ENCODE measurements at regions not wholly inside any gene's neighbourhood (a gene's known extent, or its start where the extent isn't known, plus 50 kb on each side); places are given as distances from the start of the nearest gene placed in this dataset.

DNA sequence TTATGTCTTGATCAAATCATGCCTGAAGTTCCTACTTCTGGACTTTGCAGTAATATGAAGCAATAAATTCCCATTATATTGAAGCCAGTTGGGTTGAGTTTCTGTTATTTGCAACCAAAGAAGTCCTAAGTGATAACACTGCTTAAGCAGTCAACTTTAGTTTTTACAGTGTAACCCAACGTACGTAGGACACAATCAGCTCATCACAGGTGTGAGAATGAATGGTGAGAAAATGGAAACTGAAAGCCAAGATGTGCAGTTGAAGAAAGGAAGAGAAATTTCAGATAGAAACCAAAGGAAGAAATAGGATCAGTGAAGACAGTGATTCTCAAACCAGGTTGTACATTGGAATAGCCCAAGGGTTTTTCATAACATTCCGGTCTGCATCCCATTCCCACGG, 211.4 kb upstream of the ZFP64 start:
- TF ChIP-seq EZH2 (optimal IDR thresholded peaks at IDR 0.05; ENCODE audit: low read depth, low read length), result no peak
- TF ChIP-seq, protein P1, sequence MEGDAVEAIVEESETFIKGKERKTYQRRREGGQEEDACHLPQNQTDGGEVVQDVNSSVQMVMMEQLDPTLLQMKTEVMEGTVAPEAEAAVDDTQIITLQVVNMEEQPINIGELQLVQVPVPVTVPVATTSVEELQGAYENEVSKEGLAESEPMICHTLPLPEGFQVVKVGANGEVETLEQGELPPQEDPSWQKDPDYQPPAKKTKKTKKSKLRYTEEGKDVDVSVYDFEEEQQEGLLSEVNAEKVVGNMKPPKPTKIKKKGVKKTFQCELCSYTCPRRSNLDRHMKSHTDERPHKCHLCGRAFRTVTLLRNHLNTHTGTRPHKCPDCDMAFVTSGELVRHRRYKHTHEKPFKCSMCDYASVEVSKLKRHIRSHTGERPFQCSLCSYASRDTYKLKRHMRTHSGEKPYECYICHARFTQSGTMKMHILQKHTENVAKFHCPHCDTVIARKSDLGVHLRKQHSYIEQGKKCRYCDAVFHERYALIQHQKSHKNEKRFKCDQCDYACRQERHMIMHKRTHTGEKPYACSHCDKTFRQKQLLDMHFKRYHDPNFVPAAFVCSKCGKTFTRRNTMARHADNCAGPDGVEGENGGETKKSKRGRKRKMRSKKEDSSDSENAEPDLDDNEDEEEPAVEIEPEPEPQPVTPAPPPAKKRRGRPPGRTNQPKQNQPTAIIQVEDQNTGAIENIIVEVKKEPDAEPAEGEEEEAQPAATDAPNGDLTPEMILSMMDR (IDR thresholded peaks at IDR 0.05; ENCODE audit: low read length), result no peak

Data from MM.1S (cell line).